HL-60 (cell line): ENCODE measurements at regions not wholly inside any gene's neighbourhood (a gene's known extent, or its start where the extent isn't known, plus 50 kb on each side); places are given as distances from the start of the nearest gene placed in this dataset.

Experiments used
- DNase-seq, 2 experiments: peaks; one replicate each; pipeline ENCODE4 v3.0.0-alpha.2; 2010 to 2020; ENCODE audit warnings: low read depth in 1 of 2, low spot score in 1 of 2
- H3K27ac ChIP-seq: fragments of 250-450 bp; sonication (Bioruptor Pico); replicated peaks from 2 replicates; pipeline ENCODE4 v1.5.1; 2020; ENCODE audit warnings: mild to moderate bottlenecking, moderate library complexity
- H3K27me3 ChIP-seq: fragments of 250-450 bp; sonication (Bioruptor Pico); 2 replicates; pipeline ENCODE4 v1.5.1; 2021; ENCODE audit warnings: mild to moderate bottlenecking, moderate library complexity; ENCODE audit not compliant: insufficient read depth, poor library complexity, severe bottlenecking
- H3K4me3 ChIP-seq: replicated peaks from 2 replicates; pipeline ENCODE4 v1.5.1; 2011; ENCODE audit warnings: mild to moderate bottlenecking, control low read depth, low read length; ENCODE audit not compliant: insufficient read depth
- GABPA ChIP-seq: IDR thresholded peaks from 2 replicates; pipeline ENCODE4 v1.6.1; 2012; ENCODE audit warnings: low read depth
- POLR2AphosphoS5 ChIP-seq: IDR thresholded peaks from 2 replicates; pipeline ENCODE4 v1.6.1; 2012; ENCODE audit warnings: low read depth
- SPI1 ChIP-seq: IDR thresholded peaks from 2 replicates; pipeline ENCODE4 v1.6.1; 2012; ENCODE audit warnings: low read depth, mild to moderate bottlenecking, borderline replicate concordance
- TF ChIP-seq, protein P1 (sequence below): IDR thresholded peaks from 2 replicates; pipeline ENCODE4 v1.6.1; 2012; ENCODE audit warnings: low read depth; ENCODE audit not compliant: insufficient replicate concordance
- TF ChIP-seq, protein P2 (sequence below): IDR thresholded peaks from one replicate; pipeline ENCODE4 v1.5.1; 2011; ENCODE audit warnings: low read length, control low read depth, inconsistent platforms; ENCODE audit not compliant: insufficient read depth

GRCh38 chr14:101025696-101026095 lies 122.2 kb upstream of the RTL1 start:
- no peaks in the 10 kb centered on the region for H3K27me3 ChIP-seq
- TF ChIP-seq SPI1, result no peak
- no peak for TF ChIP-seq GABPA
- TF ChIP-seq POLR2AphosphoS5, result no peak
- TF ChIP-seq, protein P1, sequence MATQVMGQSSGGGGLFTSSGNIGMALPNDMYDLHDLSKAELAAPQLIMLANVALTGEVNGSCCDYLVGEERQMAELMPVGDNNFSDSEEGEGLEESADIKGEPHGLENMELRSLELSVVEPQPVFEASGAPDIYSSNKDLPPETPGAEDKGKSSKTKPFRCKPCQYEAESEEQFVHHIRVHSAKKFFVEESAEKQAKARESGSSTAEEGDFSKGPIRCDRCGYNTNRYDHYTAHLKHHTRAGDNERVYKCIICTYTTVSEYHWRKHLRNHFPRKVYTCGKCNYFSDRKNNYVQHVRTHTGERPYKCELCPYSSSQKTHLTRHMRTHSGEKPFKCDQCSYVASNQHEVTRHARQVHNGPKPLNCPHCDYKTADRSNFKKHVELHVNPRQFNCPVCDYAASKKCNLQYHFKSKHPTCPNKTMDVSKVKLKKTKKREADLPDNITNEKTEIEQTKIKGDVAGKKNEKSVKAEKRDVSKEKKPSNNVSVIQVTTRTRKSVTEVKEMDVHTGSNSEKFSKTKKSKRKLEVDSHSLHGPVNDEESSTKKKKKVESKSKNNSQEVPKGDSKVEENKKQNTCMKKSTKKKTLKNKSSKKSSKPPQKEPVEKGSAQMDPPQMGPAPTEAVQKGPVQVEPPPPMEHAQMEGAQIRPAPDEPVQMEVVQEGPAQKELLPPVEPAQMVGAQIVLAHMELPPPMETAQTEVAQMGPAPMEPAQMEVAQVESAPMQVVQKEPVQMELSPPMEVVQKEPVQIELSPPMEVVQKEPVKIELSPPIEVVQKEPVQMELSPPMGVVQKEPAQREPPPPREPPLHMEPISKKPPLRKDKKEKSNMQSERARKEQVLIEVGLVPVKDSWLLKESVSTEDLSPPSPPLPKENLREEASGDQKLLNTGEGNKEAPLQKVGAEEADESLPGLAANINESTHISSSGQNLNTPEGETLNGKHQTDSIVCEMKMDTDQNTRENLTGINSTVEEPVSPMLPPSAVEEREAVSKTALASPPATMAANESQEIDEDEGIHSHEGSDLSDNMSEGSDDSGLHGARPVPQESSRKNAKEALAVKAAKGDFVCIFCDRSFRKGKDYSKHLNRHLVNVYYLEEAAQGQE, result no peak
- TF ChIP-seq, protein P2, sequence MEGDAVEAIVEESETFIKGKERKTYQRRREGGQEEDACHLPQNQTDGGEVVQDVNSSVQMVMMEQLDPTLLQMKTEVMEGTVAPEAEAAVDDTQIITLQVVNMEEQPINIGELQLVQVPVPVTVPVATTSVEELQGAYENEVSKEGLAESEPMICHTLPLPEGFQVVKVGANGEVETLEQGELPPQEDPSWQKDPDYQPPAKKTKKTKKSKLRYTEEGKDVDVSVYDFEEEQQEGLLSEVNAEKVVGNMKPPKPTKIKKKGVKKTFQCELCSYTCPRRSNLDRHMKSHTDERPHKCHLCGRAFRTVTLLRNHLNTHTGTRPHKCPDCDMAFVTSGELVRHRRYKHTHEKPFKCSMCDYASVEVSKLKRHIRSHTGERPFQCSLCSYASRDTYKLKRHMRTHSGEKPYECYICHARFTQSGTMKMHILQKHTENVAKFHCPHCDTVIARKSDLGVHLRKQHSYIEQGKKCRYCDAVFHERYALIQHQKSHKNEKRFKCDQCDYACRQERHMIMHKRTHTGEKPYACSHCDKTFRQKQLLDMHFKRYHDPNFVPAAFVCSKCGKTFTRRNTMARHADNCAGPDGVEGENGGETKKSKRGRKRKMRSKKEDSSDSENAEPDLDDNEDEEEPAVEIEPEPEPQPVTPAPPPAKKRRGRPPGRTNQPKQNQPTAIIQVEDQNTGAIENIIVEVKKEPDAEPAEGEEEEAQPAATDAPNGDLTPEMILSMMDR, result no peak

GRCh38 chr14:101026341-101026740 lies 122.8 kb upstream of the RTL1 start:
- no peak for DNase-seq
- no peaks in the 10 kb centered on the region for H3K27me3 ChIP-seq
- TF ChIP-seq GABPA (no peak), POLR2AphosphoS5 (no peak), SPI1 (no peak)
- TF ChIP-seq, protein P2, result no peak
- TF ChIP-seq, protein P1, result no peak
- H3K4me3 ChIP-seq, result no peak overlapping the region
- no peak overlapping the region for H3K27ac ChIP-seq

More at GRCh38 chr14:101025696-101026095, 122.2 kb upstream of the RTL1 start:
- H3K4me3 ChIP-seq, result no peak overlapping the region
- no peak for DNase-seq
- H3K27ac ChIP-seq, result no peak overlapping the region

GRCh38 chr14:101027291-101027690 lies 123.8 kb upstream of the RTL1 start:
- no peak overlapping the region for H3K27ac ChIP-seq
- DNase-seq, result no peak
- no peak overlapping the region for H3K4me3 ChIP-seq
- no peaks in the 10 kb centered on the region for H3K27me3 ChIP-seq
- TF ChIP-seq SPI1, result no peak
- TF ChIP-seq POLR2AphosphoS5, result no peak
- TF ChIP-seq GABPA, result no peak
- TF ChIP-seq, protein P1, result no peak

GRCh38 chr14:101027966-101028365 lies 124.4 kb upstream of the RTL1 start:
- Histone ChIP-seq H3K4me3 (no peak overlapping the region), H3K27me3 (no peaks in the 10 kb centered on the region), H3K27ac (no peak overlapping the region)
- no peak for DNase-seq
- TF ChIP-seq, protein P1, result no peak
- TF ChIP-seq GABPA, result no peak
- TF ChIP-seq, protein P2, result no peak
- no peak for TF ChIP-seq SPI1
- no peak for TF ChIP-seq POLR2AphosphoS5
